ENCODE measurements at regions not wholly inside any gene's neighbourhood (a gene's known extent, or its start where the extent isn't known, plus 50 kb on each side); places are given as distances from the start of the nearest gene placed in this dataset.
"Not testable (repeated sequence)": the region's sequence is repeated elsewhere in the genome, so short reads cannot be mapped to it uniquely, and the experiment has no call there.

DNA sequence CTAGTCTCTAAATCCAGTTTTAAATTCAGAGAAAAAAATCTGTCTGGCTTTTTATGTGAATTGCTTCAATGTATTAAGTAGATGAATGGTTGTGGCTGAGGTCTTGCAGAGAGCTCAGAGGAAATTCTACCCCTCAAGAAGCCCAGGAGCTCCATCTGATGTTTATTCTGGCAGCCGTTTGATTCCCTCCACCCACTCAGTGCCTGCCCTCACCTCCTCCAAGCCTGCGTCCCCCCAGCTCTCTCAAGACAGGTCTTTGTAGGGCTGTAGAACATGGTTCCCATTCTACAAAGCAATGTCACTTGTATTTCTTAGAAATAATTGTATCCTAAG is 366.3 kb downstream of the ANAPC1 start:
- H3K56ac ChIP-seq (ENCODE audit: extremely low read depth, insufficient read depth, low read length); H3K4ac ChIP-seq (ENCODE audit: low read depth, low read length); H2BK120ac ChIP-seq (ENCODE audit: low read depth, low read length); CTCF ChIA-PET; H2AFZ ChIP-seq (replicated peaks; ENCODE audit: low read length, poor library complexity); H4K5ac ChIP-seq (ENCODE audit: low read depth, low read length); H3K9ac ChIP-seq (ENCODE audit: low read depth, low read length); H4K8ac ChIP-seq (ENCODE audit: low read depth in 2 of 2, low read length in 2 of 2); BruUV-seq (replicated peaks); H3K4me3 ChIP-seq (ENCODE audit: insufficient read depth, low read depth, low read length); H3K79me1 ChIP-seq (ENCODE audit: low read depth in 1 of 2, low read length in 2 of 2); intact Hi-C loops (cut with micrococcal nuclease); H2BK5ac ChIP-seq (ENCODE audit: low read depth, low read length, poor library complexity, severe bottlenecking); H3K14ac ChIP-seq (replicated peaks; ENCODE audit: low read depth, low read length); H3K4me1 ChIP-seq (ENCODE audit: control insufficient read depth, insufficient read depth, low read length); H3K18ac ChIP-seq (ENCODE audit: low read depth, low read length); H2AK5ac ChIP-seq (ENCODE audit: low read depth, low read length); dilution Hi-C loops (cut with HindIII; ENCODE audit: low sequenced_read_pairs, unreplicated experiment); in situ Hi-C loops (cut with MboI; ENCODE audit: low sequenced_read_pairs); H3K27ac ChIP-seq (ENCODE audit: insufficient read depth, low read length); H3K9me3 ChIP-seq (ENCODE audit: control insufficient read depth, insufficient read depth, low read length); H3K36me3 ChIP-seq (ENCODE audit: control insufficient read depth, insufficient read depth, low read length); DNase-seq; H3K4me2 ChIP-seq (ENCODE audit: low read depth, low read length); H3K27me3 ChIP-seq (ENCODE audit: control insufficient read depth, insufficient read depth, low read length); H2BK15ac ChIP-seq (ENCODE audit: low read depth, low read length); H4K91ac ChIP-seq (ENCODE audit: insufficient read depth, low read depth, low read length); H2AK9ac ChIP-seq (replicated peaks; ENCODE audit: low read depth, low read length, poor library complexity); H4K20me1 ChIP-seq (ENCODE audit: insufficient read depth, low read length); ATAC-seq (ENCODE audit: low read depth); H2BK20ac ChIP-seq (ENCODE audit: low read depth, low read length); H3K23ac ChIP-seq (ENCODE audit: low read depth, low read length); H3K9me1 ChIP-seq (ENCODE audit: insufficient read depth, low read length); POLR2A ChIA-PET (ENCODE audit: unreplicated experiment): not testable (repeated sequence)
- no CpG with 5 or more reads among the region's 2 CpGs for WGBS, 2 experiments (ENCODE audit: extremely low coverage in 2 of 2, insufficient read length in 1 of 2)
